ENCODE measurements at regions not wholly inside any gene's neighbourhood (a gene's known extent, or its start where the extent isn't known, plus 50 kb on each side); places are given as distances from the start of the nearest gene placed in this dataset.

DNA sequence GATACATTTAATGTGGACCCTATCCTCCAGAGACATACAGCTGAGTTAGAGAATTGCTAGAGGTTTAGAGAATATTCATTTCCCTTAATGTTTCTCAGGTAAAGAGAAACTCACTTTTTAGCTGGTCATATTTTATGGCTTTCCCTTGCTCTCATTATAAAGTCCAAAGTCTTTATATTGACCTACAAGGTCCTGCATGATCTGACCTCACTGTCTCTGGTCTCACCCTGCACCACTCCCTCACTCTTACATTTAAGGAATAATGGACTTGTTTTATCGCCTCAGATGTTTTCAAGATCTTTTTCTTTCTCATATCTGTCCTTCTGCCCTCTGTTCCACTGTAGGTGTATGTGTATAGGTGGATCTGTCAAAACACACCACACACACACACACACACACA is 597.3 kb downstream of the PLCL1 start:
- DNase-seq, result no peak
- intact Hi-C loops (cut with micrococcal nuclease), result no loop called here

DNA sequence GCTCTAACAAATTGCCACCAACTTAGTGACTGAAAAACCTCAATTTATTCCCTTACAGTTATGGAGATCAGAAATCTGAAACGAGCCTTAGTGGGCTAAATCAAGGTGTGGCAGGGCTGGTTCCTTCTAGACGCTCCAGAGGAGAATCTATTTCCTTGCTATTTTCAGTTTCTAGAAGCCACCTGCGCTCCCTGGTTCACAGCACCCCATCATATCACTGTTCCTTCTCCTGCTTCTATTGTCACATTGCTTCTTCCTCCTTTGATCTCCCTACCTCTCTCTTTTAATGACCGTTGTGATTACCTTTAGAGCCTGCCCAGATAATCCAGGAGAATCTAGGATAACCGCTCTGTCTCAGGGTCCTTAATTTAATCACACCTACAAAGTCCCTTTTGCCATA is 596.6 kb downstream of the PLCL1 start:
- no peak overlapping the region for H3K27ac Mint-ChIP-seq
- no peak overlapping the region for H3K4me3 Mint-ChIP-seq
- no peaks in the 10 kb centered on the region for H3K9me3 Mint-ChIP-seq
- no peaks in the 10 kb centered on the region for H3K36me3 Mint-ChIP-seq (ENCODE audit: low read depth)
- peaks cover 5% of the 10 kb centered on the region for H3K27me3 Mint-ChIP-seq
- H3K4me1 Mint-ChIP-seq, result no peaks in the 10 kb centered on the region
- intact Hi-C loops (cut with micrococcal nuclease), result no loop called here
- no peak for DNase-seq

More for the DNA sequence above, 597.3 kb downstream of the PLCL1 start:
- Mint-ChIP-seq H3K4me3 (no peak overlapping the region), H3K36me3 (ENCODE audit: low read depth) (no peaks in the 10 kb centered on the region), H3K9me3 (no peaks in the 10 kb centered on the region), H3K27ac (no peak overlapping the region), H3K4me1 (no peaks in the 10 kb centered on the region), H3K27me3 (peaks cover 5% of the 10 kb centered on the region)

DNA sequence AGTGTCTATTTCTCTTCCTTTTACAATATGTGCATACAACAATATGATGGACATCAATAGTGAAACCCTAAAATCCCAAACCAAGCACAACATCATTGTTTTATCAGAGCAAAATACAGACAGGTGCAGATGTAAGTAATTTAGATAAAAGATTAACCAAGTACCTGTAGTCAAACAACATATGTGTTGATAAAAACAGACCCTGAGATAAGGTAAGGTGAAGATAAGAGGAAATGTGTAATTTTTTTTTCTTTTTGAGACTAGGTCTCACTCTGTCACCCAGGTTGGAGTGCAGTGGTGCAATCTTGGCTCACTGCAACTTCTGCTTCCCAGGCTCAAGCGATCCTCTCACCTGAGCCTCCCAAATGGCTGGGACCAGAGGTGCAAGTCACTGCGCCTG is 589.8 kb downstream of the PLCL1 start:
- H3K4me1 Mint-ChIP-seq, result no peaks in the 10 kb centered on the region

DNA sequence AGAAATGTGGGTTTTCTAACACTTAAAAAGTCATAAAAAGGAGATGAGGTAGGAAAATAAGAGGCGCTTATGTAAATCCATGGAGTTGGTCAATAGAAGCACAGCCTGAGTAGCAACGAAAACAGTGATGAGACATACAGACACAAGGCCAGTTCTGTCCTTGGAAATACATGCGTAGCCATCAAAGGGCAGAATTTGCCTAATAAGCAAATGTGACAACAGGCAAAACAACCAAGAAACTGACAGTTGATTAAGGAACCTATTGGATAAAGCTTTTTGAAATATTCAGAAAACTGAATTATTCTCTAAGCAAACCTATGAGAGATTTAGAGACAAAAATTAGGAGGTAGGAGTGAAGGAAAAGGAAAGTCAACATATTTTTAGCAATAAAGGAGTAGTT is 586.3 kb downstream of the PLCL1 start:
- Mint-ChIP-seq H3K9me3 (no peaks in the 10 kb centered on the region), H3K4me3 (no peak overlapping the region), H3K4me1 (no peaks in the 10 kb centered on the region), H3K36me3 (ENCODE audit: low read depth) (no peaks in the 10 kb centered on the region), H3K27me3 (peaks cover 4% of the 10 kb centered on the region), H3K27ac (no peak overlapping the region)
- DNase-seq, result no peak
- intact Hi-C loops (cut with micrococcal nuclease), result no loop called here

More for the DNA sequence above, 589.8 kb downstream of the PLCL1 start:
- Mint-ChIP-seq H3K9me3 (no peaks in the 10 kb centered on the region), H3K4me3 (no peak overlapping the region), H3K36me3 (ENCODE audit: low read depth) (no peaks in the 10 kb centered on the region), H3K27me3 (peaks cover 5% of the 10 kb centered on the region), H3K27ac (no peak overlapping the region)
- intact Hi-C loops (cut with micrococcal nuclease), result no loop called here
- no peak for DNase-seq

DNA sequence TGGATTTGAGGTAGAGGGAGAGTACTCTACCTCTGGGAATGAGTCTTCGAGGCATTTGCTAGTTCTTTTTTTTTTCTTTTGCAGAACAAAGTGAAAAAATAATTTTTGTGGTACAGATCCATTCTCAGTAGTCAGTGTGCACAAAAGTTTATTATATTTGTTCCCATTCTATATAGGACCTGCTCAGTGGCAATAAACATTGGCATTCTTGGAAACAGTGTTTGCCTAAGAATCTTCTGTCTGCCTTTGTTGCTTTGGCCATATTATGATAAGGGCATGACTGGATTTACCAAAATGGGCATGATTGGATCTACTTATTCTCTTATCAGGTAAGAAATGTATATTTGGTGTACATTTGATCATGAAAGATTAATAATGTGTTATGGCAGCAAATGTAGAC is 583.3 kb downstream of the PLCL1 start:
- DNase-seq, result no peak
- Mint-ChIP-seq H3K27ac (no peak overlapping the region), H3K4me1 (peaks cover 3% of the 10 kb centered on the region), H3K36me3 (ENCODE audit: low read depth) (no peaks in the 10 kb centered on the region), H3K27me3 (peaks cover 5% of the 10 kb centered on the region), H3K4me3 (no peak overlapping the region), H3K9me3 (no peaks in the 10 kb centered on the region)
- intact Hi-C loops (cut with micrococcal nuclease), result no loop called here

DNA sequence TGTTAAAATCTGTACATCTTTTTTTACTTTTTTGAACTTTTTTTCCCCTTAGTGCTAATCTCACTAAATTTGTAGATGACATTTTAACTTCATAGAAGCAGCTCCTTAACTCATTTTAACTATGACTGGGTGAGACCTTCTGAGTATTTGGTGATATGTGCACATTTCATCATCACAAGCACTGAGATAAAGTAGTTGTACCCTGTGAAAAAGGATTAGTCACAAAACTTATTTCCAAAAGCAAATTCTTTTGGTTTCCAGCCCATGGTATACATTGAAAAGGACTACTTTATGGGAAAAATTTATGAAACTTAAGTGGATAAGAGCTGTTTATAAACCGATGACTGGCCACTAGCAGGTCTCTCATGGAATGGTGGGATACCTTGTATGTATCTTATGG is 581.5 kb downstream of the PLCL1 start:
- Mint-ChIP-seq H3K4me3 (no peak overlapping the region), H3K27me3 (peaks cover 6% of the 10 kb centered on the region), H3K9me3 (no peaks in the 10 kb centered on the region), H3K36me3 (ENCODE audit: low read depth) (no peaks in the 10 kb centered on the region), H3K4me1 (peaks cover 3% of the 10 kb centered on the region), H3K27ac (no peak overlapping the region)
- intact Hi-C loops (cut with micrococcal nuclease), result no loop called here
- DNase-seq, result no peak

DNA sequence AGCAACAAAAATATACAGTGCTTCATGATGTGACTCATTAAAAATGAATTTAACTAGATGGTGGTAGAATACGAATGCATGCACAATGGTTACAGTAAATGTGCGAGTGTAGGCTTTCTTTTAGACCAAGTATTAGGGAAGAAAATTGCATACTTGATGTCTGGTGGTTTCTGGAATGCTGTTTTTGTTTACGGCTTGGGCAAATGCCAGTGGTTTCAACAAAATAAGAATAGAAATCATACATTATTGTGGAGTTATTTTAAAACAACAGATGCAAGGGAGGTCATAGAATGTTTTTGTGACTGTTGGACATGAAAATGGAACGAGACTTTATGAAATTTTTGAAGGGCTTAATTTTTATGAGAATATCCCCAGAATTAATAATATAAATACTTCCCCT is 580.9 kb downstream of the PLCL1 start:
- H3K36me3 Mint-ChIP-seq (ENCODE audit: low read depth), result no peaks in the 10 kb centered on the region
- intact Hi-C loops (cut with micrococcal nuclease), result no loop called here
- H3K4me1 Mint-ChIP-seq, result peaks cover 3% of the 10 kb centered on the region
- peaks cover 8% of the 10 kb centered on the region for H3K27me3 Mint-ChIP-seq
- DNase-seq, result no peak
- H3K4me3 Mint-ChIP-seq, result no peak overlapping the region
- no peak overlapping the region for H3K27ac Mint-ChIP-seq
- H3K9me3 Mint-ChIP-seq, result no peaks in the 10 kb centered on the region

DNA sequence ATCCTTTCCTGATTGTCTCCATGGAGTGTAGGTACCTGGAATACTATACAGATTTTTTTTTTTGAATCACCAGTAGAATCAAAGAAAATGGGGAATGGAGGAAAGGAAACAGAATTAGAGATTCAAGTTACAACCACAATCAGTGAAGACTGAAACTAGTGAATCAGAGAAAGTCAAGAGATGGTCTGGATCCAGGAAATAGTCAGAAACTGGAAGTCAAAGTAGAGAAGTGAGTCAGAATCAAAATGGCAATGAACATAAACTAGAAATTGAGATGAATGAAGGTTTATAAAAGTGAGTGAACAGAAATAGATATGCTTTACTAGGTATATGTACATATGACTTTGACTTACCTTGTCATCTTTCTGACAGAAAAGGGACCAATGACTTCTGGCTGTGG is 579.0 kb downstream of the PLCL1 start:
- Mint-ChIP-seq H3K36me3 (ENCODE audit: low read depth) (no peaks in the 10 kb centered on the region), H3K4me1 (peaks cover 3% of the 10 kb centered on the region), H3K27me3 (peaks cover 8% of the 10 kb centered on the region), H3K27ac (no peak overlapping the region), H3K9me3 (no peaks in the 10 kb centered on the region), H3K4me3 (no peak overlapping the region)
- DNase-seq, result no peak
- intact Hi-C loops (cut with micrococcal nuclease), result no loop called here

DNA sequence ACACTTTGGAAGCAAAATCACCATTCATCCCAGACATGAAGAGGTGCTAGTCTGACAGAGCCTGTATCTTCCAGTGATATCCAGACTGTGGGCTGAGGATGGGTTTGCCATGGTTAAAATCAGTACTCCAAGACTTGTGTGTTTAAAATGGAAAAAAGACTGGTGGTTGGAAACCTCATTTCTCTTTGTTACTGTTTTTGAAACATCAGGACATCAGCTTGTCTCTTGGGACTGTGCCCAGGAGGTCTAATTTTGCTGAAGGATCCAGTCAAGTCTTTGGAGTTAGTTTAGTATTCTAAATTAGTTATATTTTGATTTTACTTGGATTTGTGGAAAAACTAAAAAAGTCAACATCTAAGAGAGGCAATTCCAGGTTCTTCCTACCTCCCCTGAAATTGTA is 578.4 kb downstream of the PLCL1 start:
- no peaks in the 10 kb centered on the region for H3K9me3 Mint-ChIP-seq
- DNase-seq, result no peak
- H3K27ac Mint-ChIP-seq, result no peak overlapping the region
- H3K4me1 Mint-ChIP-seq, result peaks cover 3% of the 10 kb centered on the region
- H3K36me3 Mint-ChIP-seq (ENCODE audit: low read depth), result no peaks in the 10 kb centered on the region
- intact Hi-C loops (cut with micrococcal nuclease), result no loop called here
- peaks cover 8% of the 10 kb centered on the region for H3K27me3 Mint-ChIP-seq
- no peak overlapping the region for H3K4me3 Mint-ChIP-seq

DNA sequence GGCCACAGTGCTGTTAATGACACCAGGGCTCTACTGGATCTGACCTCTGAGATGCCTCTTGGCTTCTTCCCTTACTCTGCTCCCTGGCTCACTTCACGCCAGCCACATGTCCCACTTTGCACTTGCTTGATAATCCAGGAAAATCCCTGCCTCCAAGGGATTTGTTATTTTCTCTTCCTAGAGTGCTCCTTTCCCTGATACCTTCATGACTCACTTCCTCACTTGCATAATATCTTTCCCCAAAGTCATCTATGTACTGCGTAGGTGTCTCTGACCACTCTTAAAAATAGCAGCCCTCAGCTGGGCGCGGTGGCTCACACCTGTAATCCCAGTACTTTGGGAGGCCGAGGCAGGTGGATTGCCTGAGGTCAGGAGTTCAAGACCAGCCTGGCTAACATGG is 572.3 kb downstream of the PLCL1 start:
- Mint-ChIP-seq H3K27ac (no peak overlapping the region), H3K36me3 (ENCODE audit: low read depth) (no peaks in the 10 kb centered on the region), H3K4me1 (peaks cover 9% of the 10 kb centered on the region), H3K9me3 (no peaks in the 10 kb centered on the region), H3K27me3 (peaks cover 16% of the 10 kb centered on the region), H3K4me3 (no peak overlapping the region)
- intact Hi-C loops (cut with micrococcal nuclease), result no loop called here
- DNase-seq, result no peak

DNA sequence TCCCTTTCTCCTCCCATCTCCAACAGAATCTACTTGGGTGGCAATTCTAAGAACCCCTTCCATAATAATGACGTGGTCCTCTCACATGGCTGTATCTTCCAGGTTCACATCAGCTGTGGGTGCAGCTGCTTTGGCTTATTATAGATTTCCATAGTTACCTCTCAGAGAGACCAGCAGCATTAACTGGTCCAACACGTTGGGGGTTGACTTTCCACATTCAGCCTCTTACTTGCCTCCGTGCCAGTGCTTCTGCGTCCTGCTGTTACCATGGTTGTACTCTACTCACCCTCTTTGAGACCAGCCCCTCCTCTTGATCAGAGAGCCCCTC is 570.7 kb downstream of the PLCL1 start:
- Mint-ChIP-seq H3K4me3 (no peak overlapping the region), H3K27ac (no peak overlapping the region), H3K9me3 (no peaks in the 10 kb centered on the region), H3K27me3 (peaks cover 21% of the 10 kb centered on the region), H3K36me3 (ENCODE audit: low read depth) (no peaks in the 10 kb centered on the region), H3K4me1 (peaks cover 10% of the 10 kb centered on the region)
- no peak for DNase-seq
- intact Hi-C loops (cut with micrococcal nuclease), result no loop called here

DNA sequence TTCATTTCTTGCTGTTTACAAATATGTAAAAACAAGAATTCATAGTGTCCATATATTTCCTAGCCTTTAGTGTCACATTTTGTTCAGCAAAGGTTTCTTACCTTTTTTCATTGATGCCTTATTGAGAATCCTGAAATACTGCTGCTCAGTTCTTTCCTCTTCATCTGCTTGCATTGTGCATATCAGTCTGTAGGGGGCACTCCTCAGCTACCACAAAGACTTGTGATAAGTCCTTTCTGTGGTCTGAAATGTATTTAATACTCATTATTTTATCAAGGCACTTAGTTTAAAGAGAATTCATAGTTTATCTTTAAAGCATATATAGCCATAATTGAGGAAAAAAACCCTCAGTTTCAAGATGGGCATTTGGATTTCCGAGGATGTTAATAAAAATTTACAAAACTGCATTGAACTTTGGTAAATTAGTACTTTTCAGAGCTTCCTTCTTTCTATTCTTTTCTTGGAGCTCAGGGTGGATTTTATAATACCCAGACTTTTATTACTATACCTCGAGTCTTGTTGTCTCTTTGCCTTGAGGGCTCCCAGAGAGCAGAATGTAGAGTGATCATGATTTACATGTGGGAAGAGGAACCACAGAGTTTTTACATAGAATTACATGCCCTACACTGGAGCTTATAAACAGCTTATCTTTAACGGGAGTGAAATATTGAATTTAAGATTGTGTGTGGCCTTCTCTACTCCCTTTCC is 570.1 kb downstream of the PLCL1 start:
- Mint-ChIP-seq H3K27me3 (peaks cover 24% of the 10 kb centered on the region), H3K4me1 (peaks cover 10% of the 10 kb centered on the region), H3K27ac (no peak overlapping the region), H3K9me3 (no peaks in the 10 kb centered on the region), H3K36me3 (ENCODE audit: low read depth) (no peaks in the 10 kb centered on the region), H3K4me3 (no peak overlapping the region)
- intact Hi-C loops (cut with micrococcal nuclease), result no loop called here
- DNase-seq, result peak; percentile 64

DNA sequence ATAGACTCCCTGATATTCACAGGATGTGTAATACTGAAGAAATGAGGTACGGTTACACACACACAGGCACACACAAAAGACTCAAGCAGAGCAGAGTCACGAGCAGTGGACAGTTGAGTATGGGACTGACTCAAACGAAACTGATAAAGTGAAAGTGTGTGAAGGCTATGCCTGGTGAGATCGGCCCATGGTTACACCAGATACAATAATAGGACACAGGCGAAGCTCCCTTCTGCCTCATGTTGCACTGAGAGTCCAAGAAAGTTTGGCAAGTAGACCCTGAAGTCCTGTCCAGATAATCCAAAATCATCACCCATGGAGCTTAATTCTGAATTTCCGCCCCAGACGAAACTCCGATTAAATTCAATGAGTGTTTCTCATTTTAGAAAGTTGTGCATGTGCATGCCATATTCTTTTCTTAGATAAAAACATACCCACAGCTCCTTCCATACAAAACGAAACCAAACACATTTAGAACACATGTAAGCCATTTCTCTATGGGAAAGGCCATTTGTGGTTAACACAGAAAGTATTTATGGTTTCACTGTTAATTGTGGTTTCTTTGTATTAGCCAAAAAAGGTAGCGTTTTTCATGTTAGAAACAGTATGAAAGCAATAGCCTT is 567.6 kb downstream of the PLCL1 start:
- Mint-ChIP-seq H3K9me3 (no peaks in the 10 kb centered on the region), H3K27me3 (peaks cover 31% of the 10 kb centered on the region), H3K36me3 (ENCODE audit: low read depth) (no peaks in the 10 kb centered on the region), H3K27ac (no peak overlapping the region), H3K4me3 (peak overlapping the region; percentile 11), H3K4me1 (peaks cover 10% of the 10 kb centered on the region)
- DNase-seq, result no peak
- intact Hi-C loops (cut with micrococcal nuclease), result no loop called here

DNA sequence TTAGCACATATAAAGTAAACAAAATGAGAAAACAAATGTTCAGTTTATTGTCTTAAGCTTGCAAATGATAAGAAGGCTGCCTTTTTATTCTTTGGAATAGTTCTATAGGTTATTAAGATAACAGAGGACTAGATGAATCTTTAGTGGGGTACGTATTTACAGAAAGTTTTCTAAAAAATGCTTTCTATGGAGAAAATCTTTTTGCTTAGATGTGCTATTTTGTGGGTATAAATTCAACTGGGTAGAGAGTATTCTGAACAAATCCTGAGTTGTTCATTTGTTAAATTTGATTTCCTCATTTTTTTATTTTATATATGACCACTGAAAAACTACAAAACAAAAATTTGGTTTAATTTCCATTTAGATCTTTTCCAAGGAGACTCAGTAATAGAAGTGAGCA is 566.9 kb downstream of the PLCL1 start:
- no peaks in the 10 kb centered on the region for H3K36me3 Mint-ChIP-seq (ENCODE audit: low read depth)
- H3K9me3 Mint-ChIP-seq, result no peaks in the 10 kb centered on the region
- intact Hi-C loops (cut with micrococcal nuclease), result no loop called here
- DNase-seq, result no peak
- peaks cover 29% of the 10 kb centered on the region for H3K27me3 Mint-ChIP-seq
- H3K4me1 Mint-ChIP-seq, result peaks cover 7% of the 10 kb centered on the region
- H3K27ac Mint-ChIP-seq, result no peak overlapping the region
- no peak overlapping the region for H3K4me3 Mint-ChIP-seq

DNA sequence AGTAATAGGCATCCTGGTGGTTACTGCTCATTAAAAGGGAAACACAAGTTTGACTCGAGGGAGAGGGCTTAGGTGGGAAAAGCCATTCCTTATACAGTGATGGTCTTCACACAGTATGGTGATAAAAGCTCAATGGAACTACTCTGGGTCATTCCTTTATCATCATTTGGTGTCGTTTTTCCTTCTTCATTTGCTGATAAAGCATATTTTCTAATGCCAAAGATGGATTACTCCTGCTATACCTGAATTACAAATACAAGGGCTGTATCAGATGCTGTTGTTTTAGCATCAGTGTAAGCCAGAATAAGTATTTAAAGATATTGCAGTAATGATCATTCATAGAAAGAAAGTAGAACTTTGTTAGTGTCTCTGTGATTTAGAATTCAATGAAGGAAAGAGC is 563.7 kb downstream of the PLCL1 start:
- no peaks in the 10 kb centered on the region for H3K9me3 Mint-ChIP-seq
- no peak overlapping the region for H3K27ac Mint-ChIP-seq
- H3K4me3 Mint-ChIP-seq, result no peak overlapping the region
- no peaks in the 10 kb centered on the region for H3K36me3 Mint-ChIP-seq (ENCODE audit: low read depth)
- DNase-seq, result no peak
- peaks cover 7% of the 10 kb centered on the region for H3K4me1 Mint-ChIP-seq
- peaks cover 30% of the 10 kb centered on the region for H3K27me3 Mint-ChIP-seq
- intact Hi-C loops (cut with micrococcal nuclease), result no loop called here

Data from activated CD4-positive, alpha-beta T cell treated with anti-CD3 and anti-CD28 coated beads, Interleukin-2, amount 10 ng/mL, durations not matched to agents 24 days and 14 days (primary cell).